NCI-H187 treated with DMSO at 0.1 percent for 48 hours (cell line): ENCODE measurements at regions not wholly inside any gene's neighbourhood (a gene's known extent, or its start where the extent isn't known, plus 50 kb on each side); places are given as distances from the start of the nearest gene placed in this dataset.

Experiments
- DNase-seq: peaks from one replicate; lab custom pipeline; 2025; lab: John Stamatoyannopoulos, UW

GRCh38 chr5:2657151-2657550 lies 94.3 kb downstream of the IRX2 start:
- DNase-seq = no peak

GRCh38 chr5:2656206-2656605 lies 95.3 kb downstream of the IRX2 start:
- DNase-seq = no peak

- DNase-seq = no peak
Measured at GRCh38 chr5:2653991-2654390, 97.5 kb downstream of the IRX2 start.

- no peak for DNase-seq
Measured at GRCh38 chr5:2651116-2651515, 100.4 kb downstream of the IRX2 start.

GRCh38 chr5:2642684-2643345 lies 108.7 kb downstream of the IRX2 start:
- no peak for DNase-seq

GRCh38 chr5:2640717-2641116 lies 110.8 kb downstream of the IRX2 start:
- no peak for DNase-seq

- no peak for DNase-seq
Measured at GRCh38 chr5:2639425-2639824, 112.1 kb downstream of the IRX2 start.

GRCh38 chr5:2634399-2635176 lies 116.9 kb downstream of the IRX2 start:
- DNase-seq = no peak

- DNase-seq = no peak
Measured at GRCh38 chr5:2633992-2634391, 117.5 kb downstream of the IRX2 start.

- DNase-seq = no peak
Measured at GRCh38 chr5:2631758-2632157, 119.7 kb downstream of the IRX2 start.

GRCh38 chr5:2629045-2629444 lies 122.4 kb downstream of the IRX2 start:
- DNase-seq = no peak

- no peak for DNase-seq
Measured at GRCh38 chr5:2627867-2628266, 123.6 kb downstream of the IRX2 start.

GRCh38 chr5:2626572-2626971 lies 124.9 kb downstream of the IRX2 start:
- DNase-seq = no peak

- DNase-seq = no peak
Measured at GRCh38 chr5:2622866-2623265, 128.6 kb downstream of the IRX2 start.

- no peak for DNase-seq
Measured at GRCh38 chr5:2621631-2622030, 129.8 kb downstream of the IRX2 start.

- DNase-seq = no peak
Measured at GRCh38 chr5:2619216-2619615, 132.3 kb downstream of the IRX2 start.

- DNase-seq = no peak
Measured at GRCh38 chr5:2617461-2617860, 134.0 kb downstream of the IRX2 start.

- no peak for DNase-seq
Measured at GRCh38 chr5:2615917-2616316, 135.6 kb downstream of the IRX2 start.

- no peak for DNase-seq
Measured at GRCh38 chr5:2614571-2614970, 136.9 kb downstream of the IRX2 start.

GRCh38 chr5:2611659-2612058 lies 139.8 kb downstream of the IRX2 start:
- no peak for DNase-seq

- DNase-seq = no peak
Measured at GRCh38 chr5:2610986-2611385, 140.5 kb downstream of the IRX2 start.

- no peak for DNase-seq
Measured at GRCh38 chr5:2608391-2608790, 143.1 kb downstream of the IRX2 start.

- no peak for DNase-seq
Measured at GRCh38 chr5:2607598-2607997, 143.9 kb downstream of the IRX2 start.

- DNase-seq = no peak
Measured at GRCh38 chr5:2603272-2603575, 148.3 kb downstream of the IRX2 start.
